Sigmoid colon (tissue), 6 donors: ENCODE measurements at regions not wholly inside any gene's neighbourhood (a gene's known extent, or its start where the extent isn't known, plus 50 kb on each side); places are given as distances from the start of the nearest gene placed in this dataset.

Experiments used
- DNase-seq: peaks from one replicate; pipeline ENCODE4 v3.0.0-alpha.2; 2019
- H3K27ac ChIP-seq, 4 donors: fragments of 200-600 bp; sonication (generic); one replicate each; pipeline ENCODE4 v1.5.1; 2016 to 2019; ENCODE audit warnings: mild to moderate bottlenecking in 1 of 4
- H3K27me3 ChIP-seq, 3 donors: fragments of 200-600 bp; sonication (generic); one replicate each; pipeline ENCODE4 v1.5.1; 2019; ENCODE audit warnings: mild to moderate bottlenecking in 1 of 3
- H3K36me3 ChIP-seq, 4 donors: fragments of 200-600 bp; sonication (generic); one replicate each; pipeline ENCODE4 v1.5.1; 2016 to 2019
- H3K4me1 ChIP-seq, 4 donors: fragments of 200-600 bp; sonication (generic); one replicate each; pipeline ENCODE4 v1.5.1; 2017 to 2019
- H3K4me3 ChIP-seq, 4 donors: fragments of 200-600 bp; sonication (generic); one replicate each; pipeline ENCODE4 v1.5.1; 2017 to 2019; ENCODE audit warnings: mild to moderate bottlenecking in 2 of 4, moderate library complexity in 1 of 4
- H3K9me3 ChIP-seq, 4 donors: fragments of 200-600 bp in 3 of 4; sonication (generic) in 3 of 4; one replicate each; pipeline versions ENCODE4 v1.5.1 to v1.6.1; 2013 to 2019
- CTCF ChIP-seq, 4 experiments: fragments of 450-650 bp in 3 of 4; fragments of 200-600 bp in 1 of 4; IDR thresholded peaks; one replicate each; pipeline ENCODE4 v1.5.1; 2016 to 2019; ENCODE audit warnings: antibody characterized with exemption in 4 of 4, mild to moderate bottlenecking in 3 of 4, moderate library complexity in 2 of 4
- EP300 ChIP-seq, 4 donors: sonication (generic); formaldehyde crosslinking; IDR thresholded peaks; one replicate each; pipeline ENCODE4 v1.6.1; 2017; ENCODE audit warnings: antibody characterized with exemption in 4 of 4
- POLR2A ChIP-seq, 2 donors: fragments of 450-650 bp; IDR thresholded peaks; one replicate each; pipeline ENCODE4 v1.6.1; 2016; ENCODE audit warnings: antibody characterized with exemption in 2 of 2, mild to moderate bottlenecking in 2 of 2, moderate library complexity in 2 of 2
- POLR2AphosphoS5 ChIP-seq, 4 donors: sonication (generic); formaldehyde crosslinking; IDR thresholded peaks; one replicate each; pipeline ENCODE4 v1.6.1; 2017; ENCODE audit warnings: antibody characterized with exemption in 4 of 4
- WGBS, 2 donors: extraction: QIAGEN DNeasy Blood & Tissue Kit; methylation state at CpG; one replicate each; pipeline ENCODE4 v1.1.7; 2013; 5-methylcytosine and 5-hydroxymethylcytosine counted together
- intact Hi-C: fragments of 100-400 bp; cut with DNase I; formaldehyde crosslinking; loops from one replicate; pipeline ENCODE4 v1.15.1; 2023
- donor health status: healthy with polysubstance abuse.
- donor health status: healthy.

- H3K27ac ChIP-seq: no peak overlapping the region
- no peak for DNase-seq
- H3K36me3 ChIP-seq: no peaks in the 10 kb centered on the region
- intact Hi-C loops: no loop called here
- no peak for TF ChIP-seq POLR2AphosphoS5 (IDR thresholded peaks at IDR 0.05)
- no peak for TF ChIP-seq CTCF (IDR thresholded peaks at IDR 0.05)
- no peak for TF ChIP-seq POLR2A (IDR thresholded peaks at IDR 0.05)
- no peak for TF ChIP-seq EP300 (IDR thresholded peaks at IDR 0.05)
- WGBS, 2 donors: 67 to 69% methylated on average over 1 of the region's 1 CpG
- no peaks in the 10 kb centered on the region for H3K4me1 ChIP-seq
- no peaks in the 10 kb centered on the region for H3K9me3 ChIP-seq
- H3K4me3 ChIP-seq: no peak overlapping the region
- no peaks in the 10 kb centered on the region for H3K27me3 ChIP-seq
Observed at GRCh38 chr4:175229154-175229553, 311.0 kb downstream of the ADAM29 start.

- Histone ChIP-seq H3K9me3 (no peaks in the 10 kb centered on the region), H3K4me1 (no peaks in the 10 kb centered on the region), H3K36me3 (no peaks in the 10 kb centered on the region), H3K27me3 (no peaks in the 10 kb centered on the region), H3K4me3 (no peak overlapping the region), H3K27ac (no peak overlapping the region)
- TF ChIP-seq POLR2A (IDR thresholded peaks at IDR 0.05) (no peak), CTCF (IDR thresholded peaks at IDR 0.05) (no peak), EP300 (IDR thresholded peaks at IDR 0.05) (no peak), POLR2AphosphoS5 (IDR thresholded peaks at IDR 0.05) (no peak)
- WGBS, 2 donors: 79 to 81% methylated on average over 2 of the region's 2 CpGs
- intact Hi-C loops: no loop called here
- DNase-seq: no peak
Observed at GRCh38 chr4:175234162-175234561, 316.0 kb downstream of the ADAM29 start.

- Histone ChIP-seq H3K36me3 (no peaks in the 10 kb centered on the region), H3K9me3 (no peaks in the 10 kb centered on the region), H3K27ac (no peak overlapping the region), H3K4me1 (no peaks in the 10 kb centered on the region), H3K4me3 (no peak overlapping the region), H3K27me3 (no peaks in the 10 kb centered on the region)
- intact Hi-C loops: no loop called here
- TF ChIP-seq CTCF (IDR thresholded peaks at IDR 0.05) (no peak), POLR2AphosphoS5 (IDR thresholded peaks at IDR 0.05) (no peak), POLR2A (IDR thresholded peaks at IDR 0.05) (no peak), EP300 (IDR thresholded peaks at IDR 0.05) (no peak)
- 31 to 72% methylated on average over 2 of the region's 2 CpGs for WGBS, 2 donors
- no peak for DNase-seq
Observed at GRCh38 chr4:175238827-175239517, 320.8 kb downstream of the ADAM29 start.

GRCh38 chr4:175246941-175247340 lies 328.8 kb downstream of the ADAM29 start:
- no peak overlapping the region for H3K4me3 ChIP-seq
- no peaks in the 10 kb centered on the region for H3K9me3 ChIP-seq
- no peak for DNase-seq
- no peaks in the 10 kb centered on the region for H3K36me3 ChIP-seq
- intact Hi-C loops: no loop called here
- H3K27me3 ChIP-seq: no peaks in the 10 kb centered on the region
- 85 to 86% methylated on average over 3 of the region's 3 CpGs for WGBS, 2 donors
- no peak overlapping the region for H3K27ac ChIP-seq
- TF ChIP-seq EP300 (IDR thresholded peaks at IDR 0.05) (no peak), POLR2AphosphoS5 (IDR thresholded peaks at IDR 0.05) (no peak), POLR2A (IDR thresholded peaks at IDR 0.05) (no peak), CTCF (IDR thresholded peaks at IDR 0.05) (no peak)
- H3K4me1 ChIP-seq: no peaks in the 10 kb centered on the region

- WGBS, 2 donors: 91 to 94% methylated on average over 5 of the region's 5 CpGs
- intact Hi-C loops: no loop called here
Observed at GRCh38 chr4:175252642-175253041, 334.5 kb downstream of the ADAM29 start.

More at GRCh38 chr4:175252642-175253041, 334.5 kb downstream of the ADAM29 start:
- no peak for TF ChIP-seq POLR2A (IDR thresholded peaks at IDR 0.05)
- TF ChIP-seq EP300 (IDR thresholded peaks at IDR 0.05): no peak
- TF ChIP-seq CTCF (IDR thresholded peaks at IDR 0.05): no peak
- no peak for TF ChIP-seq POLR2AphosphoS5 (IDR thresholded peaks at IDR 0.05)
- DNase-seq: no peak
- Histone ChIP-seq H3K36me3 (no peaks in the 10 kb centered on the region), H3K9me3 (peaks cover 0 to 3% (median 0%) of the 10 kb centered on the region in 4 donors), H3K4me3 (no peak overlapping the region), H3K27me3 (no peaks in the 10 kb centered on the region), H3K27ac (no peak overlapping the region), H3K4me1 (no peaks in the 10 kb centered on the region)
